Caco-2 (cell line): ENCODE measurements at regions not wholly inside any gene's neighbourhood (a gene's known extent, or its start where the extent isn't known, plus 50 kb on each side); places are given as distances from the start of the nearest gene placed in this dataset.
A peak's percentile ranks its signal among the peaks of the same experiment; 100 is the strongest.
"Not testable (repeated sequence)": the region's sequence is repeated elsewhere in the genome, so short reads cannot be mapped to it uniquely, and the experiment has no call there.

Experiments
- BruUV-seq: library from RNA; stranded (reverse); fragments of 400-500 nt; replicated peaks from 2 replicates; lab custom pipeline; 2021; lab: Mats Ljungman, UMichigan
- CTCF ChIA-PET: fragments of 300-600 bp; sonication (Branson Sonifier 250); formaldehyde crosslinking; loops from one replicate; lab custom pipeline; 2022; ENCODE audit warnings: antibody characterized with exemption; lab: Charles Lee
- POLR2A ChIA-PET: fragments of 300-600 bp; sonication (Branson Sonifier 250); formaldehyde crosslinking; loops from one replicate; lab custom pipeline; 2022; ENCODE audit warnings: antibody characterized with exemption; lab: Charles Lee
- DNase-seq, 2 experiments: peaks; one replicate each; pipeline versions ENCODE4 v3.0.0 to v3.0.0-alpha.2; 2020 to 2022
- H3K27me3 ChIP-seq: replicated peaks from 2 replicates; pipeline ENCODE4 v1.6.0; 2011; ENCODE audit warnings: low read length; ENCODE audit not compliant: control insufficient read depth, insufficient read depth
- H3K36me3 ChIP-seq: 2 replicates; pipeline ENCODE4 v1.5.1; 2011; ENCODE audit warnings: low read length; ENCODE audit not compliant: control insufficient read depth, insufficient read depth
- H3K4me1 ChIP-seq: fragments of 250-450 bp; sonication (Bioruptor Pico); 2 replicates; pipeline ENCODE4 v1.5.1; 2020; ENCODE audit warnings: mild to moderate bottlenecking
- H3K4me3 ChIP-seq: 2 replicates; pipeline ENCODE4 v1.5.1; 2011; ENCODE audit warnings: low read depth, mild to moderate bottlenecking, control low read depth, low read length
- H3K9me3 ChIP-seq: fragments of 250-450 bp; sonication (Bioruptor Pico); 2 replicates; pipeline ENCODE4 v1.5.1; 2020; ENCODE audit warnings: mild to moderate bottlenecking, moderate library complexity
- H3K27ac Mint-ChIP-seq: one replicate; pipeline ENCODE4 v1.8.0; 2022; ENCODE audit warnings: mixed read lengths; ENCODE audit not compliant: unreplicated experiment
- H3K27me3 Mint-ChIP-seq: one replicate; pipeline ENCODE4 v1.8.0; 2022; ENCODE audit warnings: mixed read lengths; ENCODE audit not compliant: insufficient read depth, unreplicated experiment
- H3K36me3 Mint-ChIP-seq: one replicate; pipeline ENCODE4 v1.8.0; 2022; ENCODE audit warnings: mild to moderate bottlenecking, mixed read lengths; ENCODE audit not compliant: insufficient read depth, unreplicated experiment
- H3K4me1 Mint-ChIP-seq: one replicate; pipeline ENCODE4 v1.8.0; 2022; ENCODE audit warnings: low read depth, mixed read lengths; ENCODE audit not compliant: unreplicated experiment
- H3K4me3 Mint-ChIP-seq: one replicate; pipeline ENCODE4 v1.8.0; 2022; ENCODE audit warnings: mild to moderate bottlenecking, moderate library complexity, mixed read lengths; ENCODE audit not compliant: unreplicated experiment
- H3K9me3 Mint-ChIP-seq: one replicate; pipeline ENCODE4 v1.8.0; 2022; ENCODE audit warnings: mixed read lengths; ENCODE audit not compliant: unreplicated experiment
- intact Hi-C: fragments of 100-400 bp; cut with micrococcal nuclease; formaldehyde crosslinking; loops from one replicate; pipeline ENCODE4 v1.10.0; 2022; ENCODE audit not compliant: unreplicated experiment
- TF ChIP-seq, protein P1 (sequence below), 2 experiments: fragments of 200-600 bp in 1 of 2; IDR thresholded peaks; 1 replicate in 1 of 2; 2 replicates in 1 of 2; pipeline versions ENCODE4 v1.5.1 to v1.8.0; 2011 to 2022; ENCODE audit warnings: antibody characterized with exemption in 1 of 2, control low read depth in 1 of 2, inconsistent platforms in 1 of 2, low read depth in 1 of 2, low read length in 1 of 2, mild to moderate bottlenecking in 1 of 2, moderate library complexity in 1 of 2; ENCODE audit not compliant: insufficient read depth in 1 of 2, severe bottlenecking in 1 of 2, unreplicated experiment in 1 of 2

DNA sequence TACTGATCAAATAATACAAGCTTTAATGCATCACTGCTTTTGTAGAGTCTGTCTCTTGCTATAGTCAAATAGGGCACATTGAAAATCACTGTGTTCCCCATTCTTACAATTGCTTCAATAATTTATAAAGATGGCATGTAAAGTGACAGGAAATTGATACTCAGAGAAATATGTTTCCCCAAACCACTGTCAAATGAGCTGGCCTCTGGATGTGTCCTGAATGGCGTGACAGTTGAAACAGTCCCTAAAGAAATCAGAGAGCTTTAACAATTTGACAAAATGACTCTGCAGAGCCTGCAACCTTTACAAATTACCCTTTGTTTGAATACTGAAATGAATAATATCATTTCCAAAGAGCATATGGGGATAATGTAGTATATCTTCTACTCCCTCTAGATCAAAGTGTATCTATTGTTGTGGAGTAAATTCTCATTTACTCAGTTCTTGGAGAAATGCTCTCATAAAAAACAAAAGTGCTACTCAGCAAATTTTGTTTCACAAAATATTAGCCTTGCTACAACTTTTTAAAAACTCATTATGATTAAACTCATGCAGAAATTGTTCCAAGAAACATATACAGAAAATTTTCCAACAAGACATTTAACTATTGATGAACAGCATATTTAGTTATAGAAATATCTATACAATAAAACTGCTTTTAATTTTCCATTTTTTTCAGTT lies 763.2 kb upstream of the SPRY2 start:
- Histone ChIP-seq H3K36me3 (no peaks in the 10 kb centered on the region), H3K9me3 (peaks cover 6% of the 10 kb centered on the region; the same call in 1 of the 2 replicates), H3K4me1 (peaks cover 54% of the 10 kb centered on the region), H3K4me3 (no peak overlapping the region), H3K27me3 (no peaks in the 10 kb centered on the region)
- POLR2A ChIA-PET = no interaction called here
- Mint-ChIP-seq H3K4me3 (no peak overlapping the region), H3K27me3 (no peaks in the 10 kb centered on the region), H3K4me1 (peaks cover 30% of the 10 kb centered on the region), H3K36me3 (peaks cover 6% of the 10 kb centered on the region), H3K27ac (no peak overlapping the region), H3K9me3 (peaks cover 21% of the 10 kb centered on the region)
- TF ChIP-seq, protein P1, sequence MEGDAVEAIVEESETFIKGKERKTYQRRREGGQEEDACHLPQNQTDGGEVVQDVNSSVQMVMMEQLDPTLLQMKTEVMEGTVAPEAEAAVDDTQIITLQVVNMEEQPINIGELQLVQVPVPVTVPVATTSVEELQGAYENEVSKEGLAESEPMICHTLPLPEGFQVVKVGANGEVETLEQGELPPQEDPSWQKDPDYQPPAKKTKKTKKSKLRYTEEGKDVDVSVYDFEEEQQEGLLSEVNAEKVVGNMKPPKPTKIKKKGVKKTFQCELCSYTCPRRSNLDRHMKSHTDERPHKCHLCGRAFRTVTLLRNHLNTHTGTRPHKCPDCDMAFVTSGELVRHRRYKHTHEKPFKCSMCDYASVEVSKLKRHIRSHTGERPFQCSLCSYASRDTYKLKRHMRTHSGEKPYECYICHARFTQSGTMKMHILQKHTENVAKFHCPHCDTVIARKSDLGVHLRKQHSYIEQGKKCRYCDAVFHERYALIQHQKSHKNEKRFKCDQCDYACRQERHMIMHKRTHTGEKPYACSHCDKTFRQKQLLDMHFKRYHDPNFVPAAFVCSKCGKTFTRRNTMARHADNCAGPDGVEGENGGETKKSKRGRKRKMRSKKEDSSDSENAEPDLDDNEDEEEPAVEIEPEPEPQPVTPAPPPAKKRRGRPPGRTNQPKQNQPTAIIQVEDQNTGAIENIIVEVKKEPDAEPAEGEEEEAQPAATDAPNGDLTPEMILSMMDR (IDR thresholded peaks at IDR 0.05; ENCODE audit: insufficient read depth in 1 of 2, low read depth in 1 of 2, low read length in 1 of 2, severe bottlenecking in 1 of 2, unreplicated experiment in 1 of 2) = no peak
- DNase-seq = no peak
- intact Hi-C loops = no loop called here
- CTCF ChIA-PET = no interaction called here
- no TSS peak for BruUV-seq

DNA sequence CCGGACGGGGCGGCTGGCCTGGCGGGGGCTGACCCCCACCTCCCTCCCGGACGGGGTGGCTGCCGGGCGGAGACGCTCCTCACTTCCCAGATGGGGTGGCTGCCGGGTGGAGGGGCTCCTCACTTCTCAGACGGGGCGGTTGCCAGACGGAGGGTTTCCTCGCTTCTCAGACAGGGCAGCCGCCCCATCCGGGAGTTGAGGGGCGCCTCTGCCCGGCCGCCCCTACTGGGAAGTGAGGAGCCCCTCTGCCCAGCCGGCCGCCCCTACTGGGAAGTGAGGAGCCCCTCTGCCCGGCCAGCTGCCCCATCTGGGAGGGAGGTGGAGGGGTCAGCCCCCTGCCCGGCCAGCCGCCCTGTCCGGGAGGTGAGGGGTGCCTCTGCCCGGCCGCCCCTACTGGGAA lies 761.1 kb upstream of the SPRY2 start:
- BruUV-seq, POLR2A ChIA-PET, intact Hi-C loops, DNase-seq, H3K4me3 Mint-ChIP-seq, H3K36me3 Mint-ChIP-seq, CTCF ChIA-PET, H3K36me3 ChIP-seq, H3K9me3 ChIP-seq, H3K27me3 Mint-ChIP-seq, H3K27me3 ChIP-seq, H3K27ac Mint-ChIP-seq, H3K4me3 ChIP-seq: not testable (repeated sequence)
- H3K4me1 ChIP-seq = peaks cover 39% of the 10 kb centered on the region
- Mint-ChIP-seq H3K4me1 (peaks cover 17% of the 10 kb centered on the region), H3K9me3 (peaks cover 35% of the 10 kb centered on the region)

- no peak overlapping the region for H3K4me3 ChIP-seq
- peak overlapping the region; percentile 37 for H3K27ac Mint-ChIP-seq
- H3K9me3 Mint-ChIP-seq = peaks cover 8% of the 10 kb centered on the region
- TF ChIP-seq, protein P1 (IDR thresholded peaks at IDR 0.05; ENCODE audit: insufficient read depth in 1 of 2, low read depth in 1 of 2, low read length in 1 of 2, severe bottlenecking in 1 of 2, unreplicated experiment in 1 of 2) = no peak
- POLR2A ChIA-PET = no interaction called here
- intact Hi-C loops = no loop called here
- H3K36me3 ChIP-seq = no peaks in the 10 kb centered on the region
- H3K27me3 ChIP-seq = no peaks in the 10 kb centered on the region
- CTCF ChIA-PET = no interaction called here
- BruUV-seq = no TSS peak
- H3K9me3 ChIP-seq = peaks cover 2% of the 10 kb centered on the region; the same call in 1 of the 2 replicates
- H3K4me3 Mint-ChIP-seq = no peak overlapping the region
- peak in 1 of 2 experiments; percentile 16 for DNase-seq
- peaks cover 15% of the 10 kb centered on the region for H3K4me1 ChIP-seq
- no peaks in the 10 kb centered on the region for H3K27me3 Mint-ChIP-seq
- peaks cover 13% of the 10 kb centered on the region for H3K4me1 Mint-ChIP-seq
- H3K36me3 Mint-ChIP-seq = no peaks in the 10 kb centered on the region
Measured at GRCh38 chr13:81089371-81090157, 748.6 kb upstream of the SPRY2 start.
